NCI-H1436 (cell line): ENCODE measurements at regions not wholly inside any gene's neighbourhood (a gene's known extent, or its start where the extent isn't known, plus 50 kb on each side); places are given as distances from the start of the nearest gene placed in this dataset.

Source experiments
- DNase-seq: peaks from one replicate; lab custom pipeline; 2025; lab: John Stamatoyannopoulos, UW

DNA sequence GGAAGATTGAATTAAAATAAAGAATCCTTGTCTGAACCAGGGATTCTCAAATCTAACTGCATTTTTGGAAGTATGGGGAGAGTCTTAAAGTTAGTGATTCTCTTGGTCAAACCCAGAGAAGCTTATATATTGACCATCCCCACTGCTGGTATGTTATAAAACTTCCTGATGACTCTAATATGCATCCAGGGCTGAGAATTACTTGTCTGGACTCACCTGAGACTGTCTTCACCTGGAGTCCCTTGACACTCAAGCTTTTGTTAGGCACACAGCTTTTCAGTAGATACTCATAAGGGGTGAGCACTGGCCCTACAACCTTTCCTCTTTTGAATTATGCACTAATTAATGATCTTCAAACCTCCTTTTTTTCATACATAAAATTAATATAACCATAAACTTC is 149.6 kb upstream of the GULP1 start:
- no peak for DNase-seq

DNA sequence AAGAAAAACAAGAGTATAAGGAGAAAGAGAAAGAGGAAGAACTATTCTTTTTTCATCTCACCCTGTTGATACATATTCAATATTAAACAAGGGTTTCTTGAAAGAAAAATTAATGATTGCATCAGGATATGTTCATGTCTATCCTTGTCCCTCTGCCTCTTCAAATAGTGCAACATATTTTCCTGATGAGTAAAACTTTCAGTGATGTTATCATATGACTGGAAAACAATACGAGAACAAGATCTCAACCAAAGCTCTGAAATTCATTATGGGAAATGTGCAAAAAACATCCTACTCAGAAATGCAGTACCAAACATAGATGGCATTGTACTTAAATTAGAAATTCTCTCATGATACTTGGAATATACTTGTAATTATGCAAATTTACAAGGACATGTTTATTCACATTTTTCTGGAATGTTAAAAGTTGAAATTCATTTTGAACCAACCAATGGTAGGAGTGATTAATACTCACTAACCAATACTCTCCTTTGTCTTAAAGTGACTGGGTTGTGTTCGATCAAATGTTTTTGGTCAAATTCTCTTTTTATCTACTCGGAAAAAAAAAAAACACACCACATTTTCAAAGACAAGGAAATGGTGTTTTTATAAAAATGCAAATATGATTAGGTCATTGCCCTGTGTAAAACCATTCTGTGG is 148.9 kb upstream of the GULP1 start:
- DNase-seq = no peak

DNA sequence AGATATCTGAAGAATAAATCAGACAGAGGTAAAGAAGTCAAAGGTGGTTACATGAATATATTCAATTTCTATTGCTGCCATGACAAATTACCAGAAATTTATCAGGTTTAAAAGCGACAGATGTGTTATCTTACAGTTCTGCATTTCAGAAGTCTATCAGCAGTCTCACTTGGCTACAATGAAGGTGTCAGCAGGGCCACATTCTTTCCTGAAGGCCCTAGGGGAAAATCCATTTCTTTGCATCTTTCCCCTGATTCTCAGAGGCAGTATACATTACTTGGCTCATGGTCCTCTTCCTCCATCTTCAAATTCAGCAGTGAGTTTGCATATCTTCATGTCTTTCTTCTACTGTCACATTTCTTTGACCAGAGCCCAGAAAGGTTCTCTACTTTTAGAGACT is 145.8 kb upstream of the GULP1 start:
- no peak for DNase-seq

DNA sequence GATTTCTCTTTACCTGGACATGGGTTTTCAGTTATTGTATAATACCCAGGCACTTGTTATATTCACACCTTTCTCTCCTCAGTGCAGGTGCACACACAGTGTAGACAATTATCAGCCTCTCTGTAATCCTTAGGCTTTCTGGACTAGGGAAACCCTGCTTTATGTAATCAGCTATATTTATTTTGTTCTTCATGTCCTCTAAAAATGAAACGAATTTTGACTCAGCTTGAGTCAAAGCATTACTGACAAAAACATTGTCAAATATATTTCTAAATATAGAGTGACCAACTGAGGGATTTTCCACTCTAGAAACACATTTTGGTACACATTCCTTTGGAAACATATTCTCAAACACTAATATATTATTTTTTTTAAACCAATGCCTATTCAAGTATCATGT is 144.8 kb upstream of the GULP1 start:
- DNase-seq = no peak

DNA sequence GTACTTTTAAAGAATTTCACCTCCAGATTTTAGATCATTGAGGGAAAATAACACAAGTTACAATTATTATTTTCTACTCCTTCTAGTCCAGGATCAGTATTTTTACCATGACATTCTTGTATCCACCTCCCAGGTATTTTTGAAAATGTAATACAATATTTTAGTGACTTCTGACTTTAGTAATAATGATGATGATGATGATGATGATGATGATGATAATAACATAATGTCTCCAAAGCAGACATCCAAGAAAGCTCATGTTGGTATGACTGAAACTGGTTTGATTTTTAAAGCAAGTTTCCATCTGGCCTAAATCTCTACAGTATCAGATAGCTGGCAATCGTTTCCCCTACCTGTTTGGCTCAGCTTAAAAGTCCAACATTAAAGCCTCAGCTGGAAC is 140.0 kb upstream of the GULP1 start:
- DNase-seq = no peak

DNA sequence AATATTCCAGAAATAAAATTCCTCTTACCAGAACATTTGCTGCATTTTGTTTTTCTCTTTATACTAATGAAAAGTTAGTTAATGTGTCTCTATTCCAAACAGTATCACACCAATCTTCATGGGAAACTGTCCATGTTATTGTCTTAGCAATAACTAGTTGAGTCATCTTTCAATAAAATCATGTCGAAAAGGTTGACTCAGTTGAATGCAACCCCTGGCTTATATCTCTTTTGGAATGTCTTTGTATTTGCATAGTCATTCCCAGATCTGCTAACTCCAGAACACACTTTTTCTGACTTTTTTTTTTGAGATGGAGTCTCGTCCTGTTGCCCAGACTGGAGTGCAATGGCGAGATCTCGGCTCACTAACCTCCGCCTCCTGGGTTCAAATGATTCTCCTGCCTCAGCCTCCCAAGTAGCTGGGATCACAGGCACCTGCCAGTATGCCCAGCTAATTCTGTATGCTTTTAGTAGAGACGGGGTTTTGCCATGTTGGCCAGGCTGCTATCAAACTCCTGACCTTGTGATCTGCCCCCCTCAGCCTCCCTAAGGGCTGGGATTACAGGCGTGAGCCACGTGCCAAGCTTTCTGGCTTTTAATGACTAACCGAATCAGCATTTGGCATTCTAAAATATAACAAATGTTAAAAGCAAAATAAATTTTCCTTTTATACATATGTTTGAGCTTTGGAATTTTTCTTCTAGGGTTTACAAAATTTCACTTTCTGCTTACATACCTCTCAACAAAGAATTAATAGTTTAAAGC is 133.2 kb upstream of the GULP1 start:
- no peak for DNase-seq

DNA sequence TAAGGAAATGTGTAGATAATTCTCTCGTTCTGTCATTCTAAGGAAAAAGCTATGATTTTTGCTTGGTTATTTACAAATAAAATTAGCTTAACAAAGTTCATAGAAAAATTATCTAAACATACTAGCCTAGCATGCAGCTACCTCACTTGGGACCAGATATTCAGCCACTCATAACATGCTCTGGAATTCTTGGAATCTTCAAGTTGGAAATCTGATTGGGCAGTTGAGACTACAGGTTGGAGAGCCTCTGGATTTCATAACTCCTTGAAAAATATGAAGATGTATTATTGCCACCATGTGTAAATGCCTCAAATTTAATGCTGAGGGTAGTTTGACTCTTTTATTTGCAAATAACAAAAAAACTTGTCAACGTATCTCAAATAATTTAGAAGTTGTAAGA is 132.2 kb upstream of the GULP1 start:
- DNase-seq = no peak

DNA sequence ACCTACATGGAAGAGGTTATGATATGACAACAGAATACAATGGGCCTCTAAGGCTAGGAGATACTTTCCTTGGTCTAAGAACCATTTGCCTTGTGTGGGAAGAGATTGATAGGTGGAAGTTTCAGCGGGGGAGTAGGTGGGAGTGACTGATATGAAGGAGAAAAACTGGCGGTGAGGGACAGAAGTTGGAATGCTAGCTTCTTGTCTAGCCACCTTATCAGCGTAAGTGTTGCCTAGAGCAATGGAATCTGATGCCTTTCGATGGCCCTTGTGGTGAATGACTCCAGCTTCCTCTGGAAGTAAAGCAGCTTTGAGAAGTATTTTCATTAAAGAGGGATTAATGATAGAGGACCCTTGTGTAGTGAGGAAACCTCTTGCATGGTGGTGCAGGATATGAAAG is 121.3 kb upstream of the GULP1 start:
- DNase-seq = no peak

DNA sequence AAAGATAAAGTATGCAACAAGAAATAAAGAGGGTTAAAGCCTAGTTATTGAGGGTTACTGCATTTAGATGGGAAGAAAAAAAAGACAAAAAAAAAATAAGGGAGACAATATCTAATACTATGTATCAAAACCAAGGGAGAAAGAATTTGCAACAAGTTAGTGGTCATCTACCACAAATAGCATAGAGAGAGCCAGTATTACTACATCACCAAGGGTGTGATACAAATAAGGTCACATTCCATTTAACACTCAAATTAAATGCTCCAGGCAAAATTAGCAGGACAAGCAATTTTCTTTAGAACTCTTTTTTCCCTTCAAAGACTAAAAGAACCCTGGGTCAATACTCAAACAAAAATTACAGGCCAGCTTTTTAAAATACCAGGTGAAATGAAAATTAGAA is 115.1 kb upstream of the GULP1 start:
- no peak for DNase-seq

DNA sequence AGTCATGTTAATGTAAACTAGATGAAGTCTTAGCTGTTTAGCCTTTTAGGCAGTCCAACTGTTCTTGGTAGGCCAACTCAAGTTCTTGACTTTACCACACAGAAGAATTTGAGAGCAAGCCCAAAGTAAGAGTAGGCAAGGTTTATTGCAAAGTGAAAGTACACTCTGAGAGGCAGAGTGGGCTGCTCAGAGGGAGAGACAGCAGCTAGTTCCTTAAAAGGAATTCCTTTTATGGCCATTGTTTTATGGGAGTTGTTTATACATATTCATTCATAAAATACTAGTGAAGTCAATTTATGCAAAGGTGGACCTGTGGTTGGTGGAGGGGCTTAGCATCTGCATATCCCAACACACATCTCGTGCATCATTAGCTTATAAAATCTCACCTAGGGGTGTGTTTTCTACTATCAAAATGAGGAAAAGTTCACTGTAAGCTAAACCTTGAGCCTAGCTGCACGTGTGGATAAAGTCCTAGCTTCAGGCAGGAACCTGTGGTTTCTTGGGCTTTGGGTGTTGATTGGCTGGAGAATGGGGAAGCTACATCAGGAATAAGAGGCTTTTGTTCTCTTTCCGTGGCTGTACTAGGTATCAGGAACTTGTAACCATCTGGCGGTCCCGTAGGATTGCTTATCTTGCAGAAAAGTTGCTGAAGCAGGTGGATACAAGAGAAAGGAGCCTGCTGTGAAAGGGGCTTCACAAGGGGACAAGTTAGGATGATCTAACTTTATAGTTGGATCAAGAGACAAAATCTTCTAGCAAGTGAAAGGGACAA is 110.4 kb upstream of the GULP1 start:
- DNase-seq = no peak

DNA sequence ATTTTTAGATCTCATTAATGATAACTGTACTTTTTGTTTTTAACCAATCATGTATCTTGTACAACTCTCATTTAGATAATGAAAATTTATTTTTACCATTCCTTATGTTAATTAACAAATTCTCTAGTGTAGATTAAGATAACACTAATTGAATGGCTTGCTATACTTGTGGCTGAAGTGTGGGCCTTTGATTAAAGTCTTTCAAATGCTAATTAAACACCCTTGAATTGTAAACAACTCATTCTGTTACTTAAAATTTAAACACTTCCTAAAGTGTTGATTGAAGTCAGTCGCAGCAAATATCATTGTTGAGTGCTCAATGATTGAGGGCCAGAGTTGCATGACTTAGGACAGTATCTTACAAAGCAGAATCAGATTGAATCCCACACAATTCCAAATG is 109.8 kb upstream of the GULP1 start:
- DNase-seq = no peak

DNA sequence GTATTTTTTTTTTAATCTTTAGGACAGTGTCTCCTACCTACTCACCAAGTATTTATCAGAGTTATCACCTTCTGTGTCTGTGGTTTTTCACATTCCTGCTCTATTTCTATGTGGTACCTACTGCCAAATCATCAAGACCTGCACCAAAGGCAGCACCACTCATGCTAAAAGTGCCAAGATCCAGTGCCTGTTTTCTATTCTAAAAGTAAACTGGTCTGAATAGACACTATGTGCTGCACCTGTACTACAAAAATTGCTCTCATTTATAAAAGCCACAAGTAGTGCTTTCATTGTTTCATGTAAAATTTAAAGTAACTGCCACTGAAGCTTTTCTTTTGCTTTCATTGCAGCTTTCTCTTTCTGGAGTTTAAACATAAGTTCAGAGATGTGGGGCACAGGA is 103.9 kb upstream of the GULP1 start:
- no peak for DNase-seq

DNA sequence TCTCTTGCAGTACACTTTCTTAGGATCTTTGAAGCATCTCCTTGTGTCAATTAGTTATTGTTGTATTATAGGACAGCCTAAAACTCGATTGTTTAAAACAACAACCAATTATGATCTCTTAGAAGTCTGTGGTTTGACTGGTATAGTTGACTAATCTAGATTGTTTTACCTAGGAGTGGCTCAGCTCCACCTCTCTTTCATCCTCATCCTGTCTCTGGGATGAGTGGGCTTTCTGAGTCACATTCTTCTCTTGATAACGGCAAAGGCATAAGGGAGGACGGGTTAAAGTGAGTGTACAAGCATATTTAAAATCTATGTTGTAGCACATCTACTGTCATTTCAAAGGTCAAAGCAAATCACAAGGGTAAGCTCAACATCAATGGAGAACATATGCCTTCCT is 102.3 kb upstream of the GULP1 start:
- no peak for DNase-seq

DNA sequence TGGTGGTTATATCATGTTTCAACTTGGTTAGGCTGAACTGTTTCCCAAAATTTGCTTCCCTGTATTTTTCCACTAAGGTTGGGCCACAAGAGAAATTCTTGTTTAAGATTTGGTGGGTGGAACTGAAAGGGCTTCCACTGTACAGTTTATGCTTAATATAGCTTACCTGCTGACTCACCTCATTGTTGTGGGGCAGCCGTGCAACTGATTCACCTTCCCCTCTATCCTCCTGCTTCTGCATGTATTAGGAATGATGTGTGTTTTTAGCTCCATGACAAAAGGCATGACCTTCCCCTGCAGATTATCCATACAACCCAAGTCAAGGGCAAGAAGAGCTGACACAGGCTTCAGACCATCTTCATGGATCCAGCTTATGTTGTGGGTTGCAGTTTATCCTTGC is 98.4 kb upstream of the GULP1 start:
- DNase-seq = no peak

DNA sequence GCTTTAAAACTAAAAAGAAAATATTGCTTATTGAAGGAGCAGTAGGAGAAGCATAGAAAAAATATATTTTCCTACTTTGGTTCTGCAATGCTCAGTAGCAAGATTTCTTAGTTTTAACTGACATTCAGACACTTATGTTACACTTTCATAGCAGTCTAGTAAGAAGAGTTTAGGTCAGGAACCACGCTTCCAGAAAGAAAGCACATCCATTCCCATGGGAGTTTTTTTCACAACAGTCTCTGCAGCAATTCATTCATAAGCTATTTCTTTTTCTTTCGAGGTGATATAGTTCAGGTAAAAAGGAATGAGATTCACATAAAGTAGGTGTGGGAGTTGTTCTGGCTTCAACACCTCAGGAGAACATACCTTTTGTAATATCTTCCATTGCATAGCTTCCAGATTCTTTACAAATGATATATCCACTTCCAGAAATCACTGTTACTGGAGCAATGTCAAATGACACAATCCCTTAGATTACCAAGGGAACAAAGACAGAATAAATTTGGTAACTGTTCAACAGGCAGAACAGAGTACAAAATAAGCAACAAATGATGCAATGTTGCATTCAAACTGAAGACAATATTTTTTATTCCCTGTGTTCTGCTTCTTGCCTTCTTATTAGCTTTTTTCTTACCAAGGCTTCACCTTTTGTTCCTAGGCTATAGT is 95.2 kb upstream of the GULP1 start:
- no peak for DNase-seq

DNA sequence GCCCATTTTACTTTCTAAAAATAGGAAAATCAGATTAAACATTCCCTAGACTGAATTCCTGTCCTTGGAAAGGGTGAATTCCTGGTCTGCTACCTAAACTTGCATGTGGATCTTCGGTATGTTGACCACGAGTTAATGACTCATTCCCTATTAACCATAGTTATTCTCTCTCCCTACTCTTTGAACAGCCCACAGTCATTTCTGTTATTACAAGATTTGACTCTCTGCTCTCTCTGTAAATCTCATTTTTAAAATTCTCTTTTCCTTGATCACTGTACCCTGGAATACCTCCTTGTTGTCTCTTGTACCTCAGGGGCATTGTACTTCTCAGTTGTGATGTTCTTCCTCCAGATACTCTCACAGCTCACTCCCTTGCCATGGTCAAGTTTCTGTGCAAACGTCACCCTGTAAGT is 92.0 kb upstream of the GULP1 start:
- DNase-seq = no peak

DNA sequence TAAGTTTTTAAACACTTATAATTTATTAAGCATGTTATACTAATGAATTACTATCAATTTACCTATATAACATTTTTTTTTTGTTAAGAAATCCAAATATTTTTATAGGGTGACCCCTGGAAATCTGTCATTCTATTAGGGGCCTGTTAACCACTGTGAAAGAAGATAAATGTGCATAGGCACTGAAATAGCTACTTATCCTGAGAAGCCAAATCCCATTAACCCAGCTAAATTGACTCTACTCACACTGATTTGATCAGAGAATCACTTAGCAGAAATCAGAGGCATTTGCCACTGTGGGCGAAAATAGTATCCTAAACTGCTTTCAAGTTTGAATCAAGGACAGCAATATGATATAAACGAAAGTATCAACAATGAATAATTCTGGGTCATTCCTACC is 90.0 kb upstream of the GULP1 start:
- no peak for DNase-seq

DNA sequence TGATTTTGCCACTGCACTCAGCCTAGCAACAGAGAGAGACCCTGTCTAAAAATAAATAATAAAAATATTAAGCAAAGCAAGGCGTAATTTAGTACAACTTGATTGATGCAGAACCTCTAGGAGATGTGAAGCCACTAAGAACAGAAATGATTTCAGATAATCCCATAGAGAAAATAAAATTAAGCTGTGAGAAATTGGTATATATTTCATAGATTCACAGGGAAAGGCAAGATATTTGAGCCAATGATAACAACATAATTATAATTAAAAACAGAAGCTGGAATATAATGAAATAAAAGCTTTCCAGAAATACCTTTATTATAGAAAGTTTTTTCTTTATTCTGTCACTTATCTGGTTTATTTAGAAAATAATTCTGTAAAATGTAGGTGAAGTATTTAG is 88.9 kb upstream of the GULP1 start:
- DNase-seq = no peak

DNA sequence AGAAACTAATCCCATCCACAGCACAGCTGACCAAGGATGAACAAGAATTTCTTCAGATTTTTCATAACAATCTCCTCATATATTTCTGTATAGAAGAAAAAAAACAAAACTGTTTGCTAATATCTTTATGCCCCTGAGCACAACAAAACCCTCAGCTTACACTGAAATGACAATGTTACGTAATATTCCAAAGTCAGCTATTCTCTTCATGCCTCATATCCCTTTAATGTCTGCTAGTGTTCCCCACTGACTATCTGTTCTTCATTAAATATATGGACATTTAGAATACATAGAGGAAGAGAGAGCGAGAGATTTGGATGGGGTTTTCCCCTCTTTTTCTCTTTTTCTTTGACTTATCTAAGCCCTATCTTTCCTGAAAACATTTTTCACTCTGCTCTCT is 87.9 kb upstream of the GULP1 start:
- DNase-seq = no peak

DNA sequence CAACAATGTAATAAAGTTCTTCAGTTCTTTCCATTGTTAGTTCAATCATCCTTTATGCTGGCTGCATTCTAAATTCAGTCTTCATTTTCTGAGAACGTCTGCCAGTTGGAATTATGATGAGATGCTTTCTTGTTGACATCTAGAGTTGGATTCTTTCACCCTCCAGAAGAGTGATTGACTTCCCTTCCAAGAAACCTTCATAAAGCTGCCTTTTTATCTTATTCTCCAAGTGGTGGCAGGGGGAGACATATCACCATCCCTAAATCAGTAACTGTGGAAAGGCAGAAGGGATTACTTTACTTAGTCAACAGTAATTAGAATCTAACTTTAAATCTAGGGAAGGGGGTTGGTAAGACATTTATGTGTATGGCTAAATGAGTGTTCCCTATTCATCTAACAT is 86.8 kb upstream of the GULP1 start:
- no peak for DNase-seq

DNA sequence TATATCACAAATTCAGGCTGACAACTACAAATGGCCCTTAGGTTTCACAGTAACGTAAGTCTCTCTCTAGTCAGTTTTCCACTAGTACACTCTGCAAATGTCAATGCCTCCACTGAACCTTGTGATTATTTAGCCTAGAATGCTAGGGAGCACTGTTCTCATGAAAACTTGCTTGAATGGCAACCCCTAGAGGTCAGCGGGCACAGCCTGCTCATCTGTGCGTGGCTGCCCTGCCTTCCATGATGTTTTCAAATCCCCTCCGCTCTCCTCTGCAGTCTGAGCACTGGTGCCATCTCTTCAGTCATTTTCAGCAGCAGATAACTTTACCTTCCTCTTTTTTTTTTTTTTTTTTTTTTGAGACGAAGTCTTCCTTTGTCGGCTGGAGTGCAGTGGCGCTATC is 84.1 kb upstream of the GULP1 start:
- no peak for DNase-seq

DNA sequence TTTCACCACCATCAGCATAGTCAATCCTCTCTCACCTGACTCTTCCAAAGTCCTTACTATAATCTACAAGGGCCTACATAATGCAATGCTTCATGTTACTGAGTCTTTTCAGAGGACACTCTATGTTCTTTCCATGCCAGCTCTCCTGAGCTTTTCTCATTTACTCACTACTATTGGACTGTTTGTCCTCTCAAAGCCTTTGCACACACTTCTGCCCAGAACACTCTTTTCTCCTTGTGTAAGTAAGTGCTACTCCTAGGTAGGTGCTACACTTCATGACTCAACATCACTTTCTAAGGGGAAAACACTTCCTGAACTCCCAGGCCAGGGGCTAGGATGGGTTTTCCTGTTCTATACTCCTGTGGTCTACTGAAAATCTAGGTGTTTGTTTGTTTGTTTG is 82.5 kb upstream of the GULP1 start:
- no peak for DNase-seq

DNA sequence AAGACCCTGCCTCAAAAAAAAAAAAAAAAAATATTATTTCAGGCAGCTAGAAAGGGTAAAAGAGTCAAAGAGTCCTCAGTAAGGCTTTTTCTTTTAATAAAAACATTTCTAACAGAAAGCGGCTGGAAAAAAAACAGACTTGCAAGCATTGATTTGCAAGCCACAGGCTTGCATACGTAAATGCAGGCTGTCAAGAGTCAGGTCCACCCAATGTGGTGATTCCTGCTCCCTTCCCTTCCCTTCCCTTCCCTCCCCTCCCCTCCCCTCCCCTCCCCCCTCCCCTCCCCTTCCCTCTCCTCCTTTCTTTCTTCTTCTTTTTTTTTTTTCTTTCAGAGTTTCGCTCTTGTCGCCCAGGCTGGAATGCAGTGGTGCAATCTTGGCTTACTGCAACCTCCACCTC is 74.4 kb upstream of the GULP1 start:
- no peak for DNase-seq
